Stimulated activated CD4-positive, alpha-beta T cell treated with anti-CD3 and anti-CD28 coated beads, Interleukin-15, amount 100 ng/mL, for 24 hours (primary cell): ENCODE measurements at regions not wholly inside any gene's neighbourhood (a gene's known extent, or its start where the extent isn't known, plus 50 kb on each side); places are given as distances from the start of the nearest gene placed in this dataset.

Experiments used
- DNase-seq: peaks from one replicate; pipeline ENCODE4 v3.0.0-alpha.2; 2020

DNA sequence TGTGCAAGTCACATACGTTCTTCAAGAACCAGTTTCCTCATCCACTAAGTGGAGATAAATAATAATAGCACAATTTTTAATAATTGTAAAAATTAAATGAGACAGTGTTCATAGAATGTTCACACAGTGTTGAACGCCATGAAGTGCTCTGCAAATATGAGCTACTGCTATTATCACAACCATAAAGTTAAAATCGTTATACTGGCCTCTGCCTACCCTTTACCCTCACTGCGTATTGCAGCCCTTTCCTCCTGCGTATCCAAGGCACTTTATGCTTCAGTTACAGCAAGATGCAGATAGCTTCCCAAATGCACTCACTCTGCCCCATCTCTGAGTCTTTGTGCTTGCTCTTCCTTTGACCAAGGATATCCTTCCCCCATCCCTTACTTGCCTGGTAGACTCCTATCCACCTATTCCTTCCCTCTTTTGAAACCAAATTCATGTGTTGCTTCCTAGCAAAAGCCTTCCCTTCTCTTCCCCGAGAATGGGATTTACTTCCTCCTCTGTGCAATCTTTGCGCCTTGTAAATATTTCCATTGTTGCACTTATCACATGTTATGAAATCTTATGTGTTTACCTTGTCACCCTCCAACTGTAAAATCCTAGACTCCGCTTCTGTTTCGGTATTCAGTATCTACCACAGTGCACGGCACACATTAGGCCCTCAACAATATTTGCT lies 196.9 kb downstream of the ADAMTS15 start:
- DNase-seq = no peak

GRCh38 chr11:130645843-130646197 lies 197.4 kb downstream of the ADAMTS15 start:
- DNase-seq = no peak

DNA sequence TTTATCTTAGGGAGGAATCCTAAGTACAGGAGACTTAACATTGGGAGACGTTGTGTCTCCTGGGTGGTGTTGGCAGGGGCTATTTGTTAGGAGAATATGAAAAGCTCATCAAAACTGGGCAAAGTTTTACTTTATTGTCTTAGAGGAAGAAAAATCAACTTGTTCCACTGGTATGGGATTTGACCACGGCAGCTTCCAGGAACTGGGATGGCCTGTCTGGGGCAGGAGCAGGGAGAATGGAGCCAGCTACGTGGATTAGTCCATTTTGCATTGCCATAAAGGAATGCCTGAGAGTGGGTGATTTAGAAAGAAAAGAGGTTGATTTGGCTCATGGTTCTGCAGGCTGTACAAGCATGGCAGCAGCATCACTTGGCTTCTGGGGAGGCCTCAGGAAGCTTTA lies 198.4 kb downstream of the ADAMTS15 start:
- no peak for DNase-seq

- DNase-seq = no peak
These were observed 198.9 kb downstream of the ADAMTS15 start for GRCh38 chr11:130647371-130647770.

DNA sequence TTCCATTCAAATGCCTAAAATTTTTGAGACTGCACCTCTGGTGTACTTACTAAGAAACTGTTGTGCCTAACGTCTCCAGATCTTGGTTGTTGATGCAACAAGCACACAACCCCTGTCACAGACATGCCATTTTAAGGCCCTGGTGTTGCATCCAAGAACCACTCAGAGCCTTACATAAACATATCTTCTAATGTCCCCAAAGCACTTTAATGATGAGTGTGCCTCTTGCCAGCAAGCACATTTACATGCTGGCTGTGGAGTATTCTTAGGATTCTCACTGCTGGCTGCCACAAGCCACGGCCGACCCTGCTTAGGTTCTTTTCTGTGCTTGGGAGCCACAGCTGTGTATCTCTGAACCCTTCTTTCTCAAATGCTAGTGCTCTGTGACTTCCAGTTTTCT lies 201.4 kb downstream of the ADAMTS15 start:
- no peak for DNase-seq

DNA sequence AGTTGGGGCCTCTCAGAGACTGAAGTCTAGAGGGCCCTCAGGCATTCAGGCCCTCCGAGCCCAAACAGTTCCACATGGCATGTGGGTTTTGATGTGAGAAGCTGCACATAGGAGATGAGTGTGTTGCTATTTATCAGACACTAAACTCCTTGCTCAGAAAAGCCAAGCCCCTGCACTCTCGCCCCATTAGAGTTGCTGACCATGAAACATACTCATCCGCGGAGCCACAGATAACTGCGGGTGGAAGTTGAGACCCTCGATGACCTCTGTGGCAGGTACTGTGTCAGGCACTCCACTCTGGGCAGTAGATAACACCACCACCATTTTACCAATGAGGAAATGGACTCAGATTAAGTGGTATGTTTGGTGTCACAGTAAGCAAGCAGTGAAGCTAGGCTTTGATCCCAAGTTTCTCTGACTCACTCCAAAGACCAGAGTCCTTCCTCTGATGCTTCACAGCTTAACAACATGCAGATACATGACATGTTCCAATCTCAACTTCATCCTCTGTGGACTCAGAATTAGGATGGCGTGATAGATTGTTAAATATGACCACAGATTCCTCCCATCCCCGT lies 202.1 kb downstream of the ADAMTS15 start:
- no peak for DNase-seq

GRCh38 chr11:130651066-130651855 lies 202.8 kb downstream of the ADAMTS15 start:
- DNase-seq = no peak

- no peak for DNase-seq
These were observed 204.4 kb downstream of the ADAMTS15 start for GRCh38 chr11:130652671-130653335.

DNA sequence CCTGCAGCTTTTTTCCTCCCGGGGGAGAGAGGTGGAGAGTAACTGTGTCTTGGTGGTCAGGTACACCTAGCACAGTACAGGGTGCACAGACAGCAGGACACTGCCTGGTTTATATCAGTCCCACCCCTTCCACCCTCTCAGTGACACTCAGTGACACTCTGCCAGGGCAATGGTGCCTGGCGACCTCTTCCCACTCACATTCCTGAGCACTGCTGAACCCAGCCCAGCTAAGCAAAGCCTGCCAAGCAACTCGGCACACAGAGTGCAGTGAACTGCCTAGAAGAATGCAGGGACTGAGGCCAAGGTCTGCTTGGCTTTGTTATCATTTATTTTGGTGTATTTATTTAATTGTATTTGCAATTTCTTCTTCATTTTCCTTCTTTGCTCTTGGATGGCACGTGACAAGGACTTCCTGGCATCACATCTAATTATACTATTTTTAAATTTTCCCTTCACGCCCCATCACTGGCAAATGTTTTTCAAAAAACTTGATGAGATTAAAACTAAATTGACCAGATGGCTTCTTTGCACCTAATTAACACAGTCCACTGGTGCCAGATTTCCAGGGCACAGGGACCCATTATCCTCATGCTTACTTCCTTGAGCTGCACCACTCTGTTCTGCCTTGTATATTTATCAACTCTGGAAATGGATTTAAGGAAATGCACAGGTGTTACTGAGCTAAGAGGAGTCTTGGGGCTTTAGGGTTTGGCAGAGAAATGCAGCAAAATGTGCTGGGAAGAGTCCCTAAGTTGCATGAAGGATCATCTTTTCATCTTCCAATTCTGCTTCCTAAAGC lies 205.6 kb downstream of the ADAMTS15 start:
- no peak for DNase-seq

DNA sequence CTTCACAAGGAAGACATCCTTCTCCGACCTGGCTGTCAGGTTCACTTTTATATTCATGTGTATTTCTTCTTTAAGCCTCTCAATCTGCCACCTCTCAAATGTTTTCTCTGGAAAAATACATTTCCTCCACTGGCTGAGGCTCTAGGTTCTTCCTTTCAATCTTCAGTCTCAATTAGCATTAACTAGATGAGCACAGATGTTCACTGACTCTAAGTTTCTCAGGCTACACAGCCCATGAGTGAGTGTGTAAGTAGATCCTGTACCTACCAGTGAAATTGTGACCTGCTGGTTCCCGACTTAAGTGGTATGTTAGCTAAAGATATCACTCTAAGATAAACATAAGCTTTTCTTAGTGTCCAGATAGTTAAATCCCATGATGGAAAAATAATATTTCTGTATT lies 206.9 kb downstream of the ADAMTS15 start:
- DNase-seq = no peak

DNA sequence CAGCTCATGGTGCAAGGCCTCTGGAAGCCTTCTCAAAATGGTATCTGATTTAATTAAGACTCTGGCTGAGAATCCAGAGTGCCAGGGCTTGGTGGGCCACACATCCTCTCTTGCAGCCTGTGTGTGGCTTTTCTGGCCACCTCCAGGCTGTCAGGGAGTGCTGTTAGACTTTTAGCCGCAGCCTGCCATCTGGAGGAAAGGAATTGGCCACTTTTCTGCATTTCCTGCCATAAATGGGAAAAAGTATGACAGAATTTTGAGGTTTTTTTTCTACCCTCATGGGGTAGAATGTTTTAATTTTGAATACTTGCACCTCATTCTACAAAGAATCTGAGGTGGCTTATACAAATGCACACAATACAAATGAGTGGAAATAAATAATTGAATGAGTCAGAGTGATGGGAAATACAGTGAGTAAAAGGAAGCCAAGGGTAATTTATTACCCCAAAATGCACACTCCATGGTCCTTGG lies 218.4 kb downstream of the ADAMTS15 start:
- no peak for DNase-seq

DNA sequence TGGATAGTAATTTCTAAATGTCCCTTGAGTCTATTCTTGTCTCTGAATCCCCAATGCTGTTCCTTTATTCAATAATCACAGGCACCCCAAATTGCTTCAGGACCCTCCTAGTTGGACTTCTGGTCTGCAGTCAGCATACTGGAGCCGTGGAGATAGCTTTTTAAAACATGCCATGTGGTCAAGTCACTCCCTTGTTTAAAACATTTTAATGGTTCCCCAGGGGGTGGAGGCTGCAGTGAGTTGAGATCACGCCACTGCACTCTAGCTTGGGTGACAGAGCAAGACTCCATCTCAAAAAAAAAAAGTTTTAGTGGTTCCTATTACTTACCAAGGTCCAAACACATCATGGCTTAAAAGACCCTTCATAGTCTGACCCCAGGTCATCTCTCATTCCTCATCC lies 220.3 kb downstream of the ADAMTS15 start:
- DNase-seq = no peak

DNA sequence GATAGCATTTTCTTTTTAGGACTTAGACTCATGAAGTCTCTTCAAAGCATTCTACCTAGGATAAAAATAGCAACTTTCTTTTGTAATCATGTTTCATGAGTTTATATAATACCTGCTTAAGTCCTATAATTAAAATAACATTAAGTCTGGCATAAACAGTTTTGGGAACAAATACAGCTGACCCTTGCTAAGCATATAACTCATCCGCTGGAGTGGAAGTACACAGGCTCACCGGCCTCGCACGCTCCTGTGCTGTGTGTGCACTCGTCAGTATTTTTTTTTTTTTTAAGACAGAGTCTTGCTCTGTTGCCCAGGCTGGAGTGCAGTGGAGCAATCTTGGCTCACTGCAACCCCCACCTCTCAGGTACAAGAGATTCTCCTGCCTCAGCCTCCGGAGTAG lies 221.8 kb downstream of the ADAMTS15 start:
- no peak for DNase-seq

GRCh38 chr11:130671801-130672700 lies 223.6 kb downstream of the ADAMTS15 start:
- no peak for DNase-seq

DNA sequence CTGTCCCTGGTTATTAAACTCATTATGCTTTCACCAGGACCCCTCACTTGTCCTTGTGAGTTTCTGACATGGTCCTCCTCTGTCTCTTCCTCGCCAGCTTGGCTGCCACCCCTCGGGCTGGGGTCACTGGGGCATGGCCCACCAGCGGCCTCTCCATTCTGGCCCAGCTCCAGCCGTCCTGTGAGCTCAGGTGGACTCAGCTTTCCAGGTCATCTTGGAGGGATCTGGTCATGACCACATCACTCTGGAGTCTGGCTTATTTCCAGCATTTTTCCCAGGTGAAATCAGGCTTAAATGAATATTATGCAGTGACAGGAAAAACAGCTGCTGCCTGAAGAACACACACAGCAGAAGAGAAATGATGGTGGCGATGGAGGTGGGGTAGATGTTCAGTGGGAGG lies 224.5 kb downstream of the ADAMTS15 start:
- DNase-seq = no peak

DNA sequence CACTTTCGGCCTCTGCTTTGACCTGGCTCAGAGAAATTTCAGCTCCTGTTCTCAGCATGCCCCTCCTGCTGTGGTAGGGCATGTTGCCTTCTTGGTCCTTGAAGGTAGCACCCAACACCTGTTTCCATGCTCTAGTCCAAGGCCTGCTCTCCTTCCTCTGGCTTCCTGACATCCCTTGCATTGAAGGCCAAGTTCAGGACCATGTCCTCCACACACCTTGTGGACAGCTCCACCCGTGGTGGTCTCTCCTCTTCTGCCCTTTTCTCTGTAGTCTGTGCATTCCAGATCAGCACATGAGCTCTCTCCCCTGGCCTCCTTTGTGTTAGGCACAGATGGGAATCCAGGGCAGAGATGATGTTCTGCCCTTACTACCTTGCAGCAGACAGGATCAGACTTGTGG lies 225.3 kb downstream of the ADAMTS15 start:
- DNase-seq = no peak

GRCh38 chr11:130674686-130675308 lies 226.4 kb downstream of the ADAMTS15 start:
- DNase-seq = no peak

DNA sequence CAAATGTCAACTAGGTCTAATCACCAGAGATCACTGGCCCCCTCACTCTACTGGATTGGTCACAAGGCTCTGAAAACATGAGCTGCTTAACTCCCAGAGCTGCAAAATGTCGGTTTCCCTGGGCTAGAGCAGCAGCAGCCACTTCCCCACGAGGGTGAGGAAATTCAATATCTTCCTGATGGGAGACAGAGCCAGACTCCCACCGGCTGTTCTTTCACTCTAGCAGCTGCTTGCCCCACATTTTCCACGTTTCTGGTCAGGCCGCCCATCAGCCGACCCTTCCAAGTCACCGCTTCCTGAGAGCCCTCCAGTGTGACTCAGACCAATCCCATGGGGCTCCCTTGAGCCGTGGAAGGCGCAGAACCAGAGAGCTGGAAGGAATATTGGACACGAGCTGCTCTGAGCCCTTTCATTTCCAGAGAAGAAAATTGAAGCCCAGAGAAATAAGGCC lies 227.0 kb downstream of the ADAMTS15 start:
- no peak for DNase-seq

DNA sequence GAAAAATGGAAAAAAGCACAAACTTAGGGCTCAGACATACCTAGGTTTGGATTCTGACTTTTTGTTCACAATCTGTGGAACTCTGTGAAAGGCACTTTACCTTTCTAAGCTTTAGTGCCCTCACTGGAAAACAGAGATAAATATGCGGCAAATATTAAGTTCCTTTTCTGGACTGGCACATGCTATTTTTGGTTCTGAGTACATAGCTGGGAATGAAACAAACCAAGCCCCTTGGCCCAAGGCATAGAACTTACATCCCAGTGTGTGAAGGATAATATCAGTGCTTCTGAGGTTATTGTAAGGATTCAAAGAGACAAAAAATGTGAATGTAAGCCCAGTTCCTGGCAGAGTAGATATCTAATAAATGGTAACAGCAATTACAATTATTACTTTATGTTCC lies 227.5 kb downstream of the ADAMTS15 start:
- DNase-seq = no peak

- no peak for DNase-seq
These were observed 229.2 kb downstream of the ADAMTS15 start for GRCh38 chr11:130677486-130678153.

- DNase-seq = no peak
These were observed 230.8 kb downstream of the ADAMTS15 start for GRCh38 chr11:130679247-130679646.
